ENCODE measurements at regions not wholly inside any gene's neighbourhood (a gene's known extent, or its start where the extent isn't known, plus 50 kb on each side); places are given as distances from the start of the nearest gene placed in this dataset.
A peak's percentile ranks its signal among the peaks of the same experiment; 100 is the strongest.

- WGBS (ENCODE audit: extremely low coverage, insufficient coverage, insufficient read length), result no CpG with 5 or more reads among the region's 1 CpG
- Histone ChIP-seq H3K9me3 (ENCODE audit: insufficient read depth, low read depth, low read length) (no peaks in the 10 kb centered on the region), H3K36me3 (ENCODE audit: control insufficient read depth in 1 of 2, insufficient read depth in 2 of 2, low read length in 2 of 2) (no peaks in the 10 kb centered on the region), H3K79me2 (ENCODE audit: control insufficient read depth, insufficient read depth, low read length, poor library complexity) (peaks cover 2% of the 10 kb centered on the region), H3K23ac (ENCODE audit: low read length) (no peak overlapping the region), H4K12ac (ENCODE audit: low read depth, low read length) (no peak overlapping the region), H2BK120ac (ENCODE audit: insufficient read depth, low read length, poor library complexity) (peak overlapping the region; percentile 40), H3K4ac (ENCODE audit: low read depth, low read length) (no peak overlapping the region), H2AFZ (ENCODE audit: insufficient read depth, low read length, poor library complexity) (no peak overlapping the region), H3K4me1 (ENCODE audit: control insufficient read depth in 1 of 2, insufficient read depth in 2 of 2, low read length in 2 of 2) (peaks cover 22 to 25% of the 10 kb centered on the region in 2 experiments), H3K4me2 (ENCODE audit: low read length) (no peak overlapping the region), H3K4me3 (ENCODE audit: low read depth, low read length) (no peak overlapping the region), H3K14ac (ENCODE audit: low read length) (no peak overlapping the region), H3K79me1 (ENCODE audit: low read length) (peaks cover 29% of the 10 kb centered on the region), H4K8ac (ENCODE audit: low read depth, low read length) (no peak overlapping the region), H3K27me3 (ENCODE audit: insufficient read depth, low read length) (no peaks in the 10 kb centered on the region), H3K18ac (ENCODE audit: low read length) (no peak overlapping the region), H2BK12ac (ENCODE audit: low read length) (no peak overlapping the region), H2AK5ac (ENCODE audit: low read length) (no peak overlapping the region), H4K91ac (ENCODE audit: low read depth, low read length) (no peak overlapping the region), H3K27ac (ENCODE audit: low read depth, low read length) (no peak overlapping the region), H3K9ac (ENCODE audit: low read length) (no peak overlapping the region), H2BK5ac (ENCODE audit: low read depth, low read length, poor library complexity) (no peak overlapping the region)
- no peak for DNase-seq
Observed at GRCh38 chr6:4603856-4604369, 172.3 kb upstream of the CDYL start.

- Histone ChIP-seq H3K23ac (ENCODE audit: low read length) (no peak overlapping the region), H3K4ac (ENCODE audit: low read depth, low read length) (no peak overlapping the region), H3K4me1 (ENCODE audit: control insufficient read depth in 1 of 2, insufficient read depth in 2 of 2, low read length in 2 of 2) (peaks cover 22 to 25% of the 10 kb centered on the region in 2 experiments), H2BK12ac (ENCODE audit: low read length) (peak overlapping the region; percentile 34), H4K8ac (ENCODE audit: low read depth, low read length) (no peak overlapping the region), H2AFZ (ENCODE audit: insufficient read depth, low read length, poor library complexity) (no peak overlapping the region), H4K12ac (ENCODE audit: low read depth, low read length) (no peak overlapping the region), H3K9ac (ENCODE audit: low read length) (no peak overlapping the region), H3K18ac (ENCODE audit: low read length) (no peak overlapping the region), H3K27me3 (ENCODE audit: insufficient read depth, low read length) (no peaks in the 10 kb centered on the region), H3K79me1 (ENCODE audit: low read length) (peaks cover 27% of the 10 kb centered on the region), H3K14ac (ENCODE audit: low read length) (no peak overlapping the region), H3K36me3 (ENCODE audit: control insufficient read depth in 1 of 2, insufficient read depth in 2 of 2, low read length in 2 of 2) (no peaks in the 10 kb centered on the region), H4K91ac (ENCODE audit: low read depth, low read length) (peak overlapping the region; percentile 82), H3K27ac (ENCODE audit: low read depth, low read length) (no peak overlapping the region), H2AK5ac (ENCODE audit: low read length) (no peak overlapping the region), H2BK120ac (ENCODE audit: insufficient read depth, low read length, poor library complexity) (peak overlapping the region; percentile 25), H3K4me2 (ENCODE audit: low read length) (no peak overlapping the region), H3K4me3 (ENCODE audit: low read depth, low read length) (no peak overlapping the region), H3K9me3 (ENCODE audit: insufficient read depth, low read depth, low read length) (no peaks in the 10 kb centered on the region), H3K79me2 (ENCODE audit: control insufficient read depth, insufficient read depth, low read length, poor library complexity) (peaks cover 2% of the 10 kb centered on the region), H2BK5ac (ENCODE audit: low read depth, low read length, poor library complexity) (no peak overlapping the region)
- no CpG with 5 or more reads among the region's 7 CpGs for WGBS (ENCODE audit: extremely low coverage, insufficient coverage, insufficient read length)
- DNase-seq, result peak; percentile 97 to 99
Observed at GRCh38 chr6:4603291-4603690, 172.9 kb upstream of the CDYL start.

GRCh38 chr6:4599924-4600323, 176.3 kb upstream of the CDYL start:
- H3K36me3 ChIP-seq (ENCODE audit: control insufficient read depth in 1 of 2, insufficient read depth in 2 of 2, low read length in 2 of 2), result no peaks in the 10 kb centered on the region
- H3K9me3 ChIP-seq (ENCODE audit: insufficient read depth, low read depth, low read length), result no peaks in the 10 kb centered on the region
- peaks cover 2% of the 10 kb centered on the region for H3K79me2 ChIP-seq (ENCODE audit: control insufficient read depth, insufficient read depth, low read length, poor library complexity)
- H3K4me3 ChIP-seq (ENCODE audit: low read depth, low read length), result no peak overlapping the region
- no peak overlapping the region for H3K4ac ChIP-seq (ENCODE audit: low read depth, low read length)
- H3K23ac ChIP-seq (ENCODE audit: low read length), result no peak overlapping the region
- no peak overlapping the region for H2BK120ac ChIP-seq (ENCODE audit: insufficient read depth, low read length, poor library complexity)
- H3K4me1 ChIP-seq (ENCODE audit: control insufficient read depth in 1 of 2, insufficient read depth in 2 of 2, low read length in 2 of 2), result peaks cover 15% of the 10 kb centered on the region in 2 experiments
- no peaks in the 10 kb centered on the region for H3K27me3 ChIP-seq (ENCODE audit: insufficient read depth, low read length)
- H2AFZ ChIP-seq (ENCODE audit: insufficient read depth, low read length, poor library complexity), result no peak overlapping the region
- H4K12ac ChIP-seq (ENCODE audit: low read depth, low read length), result no peak overlapping the region
- no peak overlapping the region for H3K9ac ChIP-seq (ENCODE audit: low read length)
- no peak overlapping the region for H4K8ac ChIP-seq (ENCODE audit: low read depth, low read length)
- H2AK5ac ChIP-seq (ENCODE audit: low read length), result no peak overlapping the region
- DNase-seq, result peak in 1 of 2 donors; percentile 73
- H3K79me1 ChIP-seq (ENCODE audit: low read length), result peaks cover 17% of the 10 kb centered on the region
- no peak overlapping the region for H3K27ac ChIP-seq (ENCODE audit: low read depth, low read length)
- WGBS (ENCODE audit: extremely low coverage, insufficient coverage, insufficient read length), result no CpG with 5 or more reads among the region's 2 CpGs
- no peak overlapping the region for H4K91ac ChIP-seq (ENCODE audit: low read depth, low read length)
- H2BK5ac ChIP-seq (ENCODE audit: low read depth, low read length, poor library complexity), result no peak overlapping the region
- H3K4me2 ChIP-seq (ENCODE audit: low read length), result no peak overlapping the region
- no peak overlapping the region for H2BK12ac ChIP-seq (ENCODE audit: low read length)
- no peak overlapping the region for H3K18ac ChIP-seq (ENCODE audit: low read length)
- no peak overlapping the region for H3K14ac ChIP-seq (ENCODE audit: low read length)

GRCh38 chr6:4598384-4598995, 177.7 kb upstream of the CDYL start:
- peaks cover 13% of the 10 kb centered on the region in 2 experiments for H3K4me1 ChIP-seq (ENCODE audit: control insufficient read depth in 1 of 2, insufficient read depth in 2 of 2, low read length in 2 of 2)
- no peak overlapping the region for H4K12ac ChIP-seq (ENCODE audit: low read depth, low read length)
- no peak overlapping the region for H4K91ac ChIP-seq (ENCODE audit: low read depth, low read length)
- H2AK5ac ChIP-seq (ENCODE audit: low read length), result no peak overlapping the region
- no peak overlapping the region for H3K4me3 ChIP-seq (ENCODE audit: low read depth, low read length)
- H3K4ac ChIP-seq (ENCODE audit: low read depth, low read length), result no peak overlapping the region
- H2AFZ ChIP-seq (ENCODE audit: insufficient read depth, low read length, poor library complexity), result no peak overlapping the region
- no peaks in the 10 kb centered on the region for H3K27me3 ChIP-seq (ENCODE audit: insufficient read depth, low read length)
- DNase-seq, result no peak
- H3K14ac ChIP-seq (ENCODE audit: low read length), result no peak overlapping the region
- no peaks in the 10 kb centered on the region for H3K9me3 ChIP-seq (ENCODE audit: insufficient read depth, low read depth, low read length)
- no peak overlapping the region for H3K9ac ChIP-seq (ENCODE audit: low read length)
- H3K18ac ChIP-seq (ENCODE audit: low read length), result no peak overlapping the region
- no peak overlapping the region for H3K23ac ChIP-seq (ENCODE audit: low read length)
- H4K8ac ChIP-seq (ENCODE audit: low read depth, low read length), result no peak overlapping the region
- no peak overlapping the region for H2BK5ac ChIP-seq (ENCODE audit: low read depth, low read length, poor library complexity)
- H3K79me2 ChIP-seq (ENCODE audit: control insufficient read depth, insufficient read depth, low read length, poor library complexity), result peaks cover 2% of the 10 kb centered on the region
- H2BK12ac ChIP-seq (ENCODE audit: low read length), result no peak overlapping the region
- H3K27ac ChIP-seq (ENCODE audit: low read depth, low read length), result no peak overlapping the region
- H3K36me3 ChIP-seq (ENCODE audit: control insufficient read depth in 1 of 2, insufficient read depth in 2 of 2, low read length in 2 of 2), result no peaks in the 10 kb centered on the region
- WGBS (ENCODE audit: extremely low coverage, insufficient coverage, insufficient read length), result no CpG with 5 or more reads among the region's 4 CpGs
- H2BK120ac ChIP-seq (ENCODE audit: insufficient read depth, low read length, poor library complexity), result no peak overlapping the region
- no peak overlapping the region for H3K4me2 ChIP-seq (ENCODE audit: low read length)
- peaks cover 17% of the 10 kb centered on the region for H3K79me1 ChIP-seq (ENCODE audit: low read length)
